ENCODE measurements at regions not wholly inside any gene's neighbourhood (a gene's known extent, or its start where the extent isn't known, plus 50 kb on each side); places are given as distances from the start of the nearest gene placed in this dataset.

- H3K4me1 Mint-ChIP-seq: no peaks in the 10 kb centered on the region
- H3K36me3 Mint-ChIP-seq (ENCODE audit: low read depth): no peaks in the 10 kb centered on the region
- H3K27me3 Mint-ChIP-seq (ENCODE audit: low read depth): no peaks in the 10 kb centered on the region
- peaks cover 5% of the 10 kb centered on the region for H3K9me3 Mint-ChIP-seq
- no peak for DNase-seq (ENCODE audit: low read depth, low spot score)
- no peak overlapping the region for H3K27ac Mint-ChIP-seq (ENCODE audit: unreplicated experiment)
- H3K4me3 Mint-ChIP-seq: no peak overlapping the region
- no peak for TF ChIP-seq CTCF (conservative IDR thresholded peaks at IDR 0.05)
Observed at GRCh38 chr20:52749938-52750337, 222.2 kb upstream of the TSHZ2 start.

DNA sequence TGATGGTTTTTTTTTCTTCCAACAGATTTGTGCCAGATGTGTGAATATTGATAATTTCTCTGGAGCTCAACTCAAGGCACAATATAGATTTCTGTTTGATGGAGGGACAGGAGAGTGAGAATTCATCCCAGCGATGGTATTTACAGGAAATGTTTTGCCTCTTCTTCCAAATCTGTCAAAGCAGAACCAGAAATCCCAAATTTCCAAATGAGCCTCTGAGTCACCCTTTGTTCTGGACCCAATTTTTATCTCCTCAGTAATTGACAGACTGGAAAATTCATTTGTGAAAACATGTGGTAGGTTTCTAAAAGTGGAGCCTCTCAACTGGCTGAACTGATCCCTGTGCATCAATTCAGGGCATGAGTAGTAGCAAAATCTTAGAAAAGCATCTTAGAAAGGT is 223.2 kb upstream of the TSHZ2 start:
- Mint-ChIP-seq H3K9me3 (peaks cover 5% of the 10 kb centered on the region), H3K27me3 (ENCODE audit: low read depth) (no peaks in the 10 kb centered on the region), H3K27ac (ENCODE audit: unreplicated experiment) (no peak overlapping the region), H3K4me1 (no peaks in the 10 kb centered on the region), H3K4me3 (no peak overlapping the region), H3K36me3 (ENCODE audit: low read depth) (no peaks in the 10 kb centered on the region)
- DNase-seq (ENCODE audit: low read depth, low spot score): no peak
- no peak for TF ChIP-seq CTCF (conservative IDR thresholded peaks at IDR 0.05)

GRCh38 chr20:52748285-52748932 is 223.7 kb upstream of the TSHZ2 start:
- Mint-ChIP-seq H3K27ac (ENCODE audit: unreplicated experiment) (no peak overlapping the region), H3K36me3 (ENCODE audit: low read depth) (no peaks in the 10 kb centered on the region), H3K9me3 (peaks cover 2% of the 10 kb centered on the region), H3K4me1 (no peaks in the 10 kb centered on the region), H3K27me3 (ENCODE audit: low read depth) (no peaks in the 10 kb centered on the region), H3K4me3 (no peak overlapping the region)
- no peak for TF ChIP-seq CTCF (conservative IDR thresholded peaks at IDR 0.05)
- DNase-seq (ENCODE audit: low read depth, low spot score): no peak

GRCh38 chr20:52747845-52748284 is 224.3 kb upstream of the TSHZ2 start:
- H3K27ac Mint-ChIP-seq (ENCODE audit: unreplicated experiment): no peak overlapping the region
- H3K9me3 Mint-ChIP-seq: peaks cover 2% of the 10 kb centered on the region
- TF ChIP-seq CTCF (conservative IDR thresholded peaks at IDR 0.05): peak; percentile 51
- H3K4me3 Mint-ChIP-seq: no peak overlapping the region
- H3K27me3 Mint-ChIP-seq (ENCODE audit: low read depth): no peaks in the 10 kb centered on the region
- DNase-seq (ENCODE audit: low read depth, low spot score): no peak
- no peaks in the 10 kb centered on the region for H3K4me1 Mint-ChIP-seq
- H3K36me3 Mint-ChIP-seq (ENCODE audit: low read depth): no peaks in the 10 kb centered on the region

- Mint-ChIP-seq H3K27ac (ENCODE audit: unreplicated experiment) (no peak overlapping the region), H3K4me3 (no peak overlapping the region), H3K4me1 (no peaks in the 10 kb centered on the region), H3K27me3 (ENCODE audit: low read depth) (no peaks in the 10 kb centered on the region), H3K36me3 (ENCODE audit: low read depth) (no peaks in the 10 kb centered on the region), H3K9me3 (peaks cover 2% of the 10 kb centered on the region)
- no peak for TF ChIP-seq CTCF (conservative IDR thresholded peaks at IDR 0.05)
- no peak for DNase-seq (ENCODE audit: low read depth, low spot score)
Observed at GRCh38 chr20:52746770-52747169, 225.4 kb upstream of the TSHZ2 start.

All from neural crest cell (in vitro differentiated cells).